Kidney tubule cell (primary cell): ENCODE measurements at regions not wholly inside any gene's neighbourhood (a gene's known extent, or its start where the extent isn't known, plus 50 kb on each side); places are given as distances from the start of the nearest gene placed in this dataset.
"Not testable (repeated sequence)": the region's sequence is repeated elsewhere in the genome, so short reads cannot be mapped to it uniquely, and the experiment has no call there.

ENCODE experiments used
- DNase-seq: peaks from one replicate; pipeline ENCODE4 v3.0.0-alpha.2; 2018; ENCODE audit warnings: low spot score

GRCh38 chr5:8720506-8720905 lies 825.4 kb downstream of the SEMA5A start:
- DNase-seq, result no peak

DNA sequence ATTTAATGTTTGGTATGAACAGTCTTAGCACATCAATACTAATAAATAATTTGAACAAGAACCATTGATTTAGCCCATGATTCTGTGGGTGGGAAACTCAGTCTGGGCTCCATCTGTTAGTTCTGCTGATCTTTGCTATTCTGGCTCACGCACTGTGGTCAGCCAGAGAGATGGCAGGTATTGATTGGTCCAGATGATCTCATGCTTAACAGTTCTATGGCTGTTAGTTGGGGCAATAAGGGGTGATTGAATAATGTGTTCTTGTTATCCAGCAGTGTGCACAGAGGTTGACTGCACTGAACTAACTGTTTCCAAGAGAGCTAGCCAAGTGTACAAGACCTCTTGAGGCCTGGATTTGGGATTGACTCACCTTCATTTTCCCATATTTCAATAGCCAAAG lies 824.3 kb downstream of the SEMA5A start:
- DNase-seq, result no peak

DNA sequence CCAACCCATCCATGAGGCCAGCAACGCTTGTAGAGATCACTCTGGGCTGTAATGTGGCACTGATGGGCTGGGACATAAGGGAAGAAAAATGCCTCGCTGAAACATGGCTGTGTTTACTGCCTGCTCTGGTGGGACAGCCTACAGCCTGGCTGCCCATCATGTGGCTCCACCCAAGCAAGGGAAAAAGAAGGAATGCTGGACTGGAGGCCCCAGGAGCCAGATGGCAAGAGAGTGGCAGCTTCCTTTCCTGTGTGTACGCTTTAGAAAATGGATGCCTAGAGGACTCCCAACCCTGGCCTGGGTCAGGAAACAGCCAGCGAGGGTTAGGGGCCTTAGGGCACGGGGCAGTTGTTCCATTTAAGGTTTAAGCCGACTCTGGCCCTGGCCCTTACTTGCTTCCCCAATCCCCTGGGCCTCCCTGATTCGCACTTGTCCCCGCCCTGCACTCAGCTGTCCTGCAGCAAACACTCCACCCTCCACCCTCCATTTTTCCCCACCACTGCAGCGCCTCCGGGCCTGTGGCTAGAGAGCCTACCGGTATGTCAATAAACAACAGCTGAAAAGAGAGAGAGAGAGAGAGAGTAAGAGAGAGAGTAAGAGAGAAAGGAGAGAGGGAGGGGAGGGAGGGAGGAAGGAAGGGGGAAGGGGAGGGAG lies 819.4 kb downstream of the SEMA5A start:
- no peak for DNase-seq

DNA sequence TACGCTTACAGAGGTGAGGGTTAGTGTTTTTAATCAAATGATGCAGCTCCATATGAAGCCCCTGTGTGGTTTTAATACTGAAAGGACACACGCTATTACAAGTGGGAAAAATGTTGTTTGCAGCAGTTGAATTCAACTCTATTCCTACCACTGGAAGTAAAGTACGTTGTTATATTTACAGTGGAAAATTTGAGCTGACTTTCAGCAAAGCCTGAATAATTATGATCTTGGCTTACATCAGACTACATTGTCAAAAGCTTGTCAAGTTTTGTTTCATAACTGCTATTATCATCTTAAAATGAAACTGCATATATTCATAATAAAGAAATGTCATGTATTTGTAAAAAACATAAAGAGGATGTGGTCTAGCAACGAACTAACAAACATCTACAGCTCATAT lies 818.5 kb downstream of the SEMA5A start:
- no peak for DNase-seq

GRCh38 chr5:8729437-8729836 lies 816.4 kb downstream of the SEMA5A start:
- DNase-seq, result no peak

DNA sequence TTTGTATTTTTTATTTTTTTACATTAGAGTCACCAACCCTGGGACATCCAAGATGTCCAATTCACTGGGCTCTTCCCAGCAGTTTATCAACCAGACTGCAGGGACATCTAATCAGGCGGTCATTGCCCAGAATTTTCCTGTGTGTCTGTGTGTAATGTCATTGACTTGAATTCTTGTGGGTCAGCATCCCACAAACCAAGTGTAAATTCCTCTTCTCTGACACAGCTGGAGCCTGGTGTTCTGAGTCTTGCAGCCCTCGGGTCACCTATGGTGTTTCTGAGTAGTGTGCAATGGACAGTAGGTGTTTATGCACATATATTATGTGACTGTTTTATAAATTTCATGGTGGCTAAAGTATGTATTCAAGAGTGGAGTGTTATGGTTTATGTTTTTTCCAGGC lies 815.7 kb downstream of the SEMA5A start:
- peak; percentile 10 for DNase-seq

GRCh38 chr5:8731110-8731509 lies 814.8 kb downstream of the SEMA5A start:
- DNase-seq, result not testable (repeated sequence)

DNA sequence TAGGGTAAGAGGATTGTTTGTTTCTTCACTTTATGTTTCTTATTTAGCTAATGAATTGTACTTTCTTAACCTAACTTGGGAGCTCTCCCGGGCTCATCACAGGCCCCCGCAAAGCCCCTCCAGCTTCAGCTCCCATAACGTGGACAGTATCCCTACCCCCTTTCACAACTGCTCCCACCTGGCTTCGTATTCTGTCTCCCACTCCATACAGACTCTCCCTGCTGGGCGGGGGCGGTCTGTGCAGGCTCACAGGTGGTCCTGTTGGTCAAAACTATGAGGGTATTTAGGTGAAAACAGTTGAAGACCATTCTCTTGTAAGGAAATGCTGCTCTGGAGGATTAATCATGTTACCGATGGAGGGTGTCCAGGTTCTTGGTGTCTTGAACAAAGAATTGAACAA lies 805.3 kb downstream of the SEMA5A start:
- DNase-seq, result no peak

DNA sequence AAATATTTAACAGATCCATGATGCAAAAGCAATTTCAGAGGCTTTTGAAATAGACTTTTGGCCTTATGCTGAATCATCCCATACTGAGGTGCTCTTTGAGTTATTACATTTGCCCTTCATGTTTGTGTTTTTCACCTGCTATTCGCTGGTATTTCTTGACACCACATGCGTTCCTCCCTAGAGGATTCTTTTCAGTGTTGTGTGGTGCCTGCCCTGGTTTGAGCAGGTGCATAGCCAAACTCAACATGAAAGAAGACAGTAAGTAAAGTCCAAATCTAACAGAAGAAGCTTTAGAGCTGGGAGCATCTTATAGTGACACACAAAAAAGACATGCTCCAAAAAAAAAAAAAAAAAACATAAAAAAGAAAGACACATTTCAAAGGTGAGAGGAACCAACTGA lies 796.3 kb downstream of the SEMA5A start:
- DNase-seq, result no peak

DNA sequence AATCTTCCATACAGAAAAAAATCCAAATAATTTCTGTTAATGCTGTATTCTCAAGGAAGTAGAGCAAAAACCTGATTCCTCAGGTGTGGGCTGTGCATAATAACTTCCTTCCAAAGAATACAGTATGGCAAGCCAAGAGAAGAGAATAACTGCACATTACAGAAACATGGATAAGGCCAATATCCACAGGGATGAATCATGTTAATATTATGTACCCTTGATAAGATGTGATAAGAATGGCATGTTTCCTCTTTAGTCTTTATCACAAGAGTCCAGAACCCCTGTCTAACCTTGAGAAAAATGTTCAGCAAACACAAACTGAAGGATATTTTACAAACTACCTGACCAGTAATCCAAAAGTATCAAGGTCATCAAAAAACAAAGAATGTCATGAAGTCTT lies 795.8 kb downstream of the SEMA5A start:
- DNase-seq, result no peak

GRCh38 chr5:8751971-8752370 lies 793.9 kb downstream of the SEMA5A start:
- no peak for DNase-seq

- DNase-seq, result peak; percentile 3
These were observed 793.3 kb downstream of the SEMA5A start for GRCh38 chr5:8752595-8752994.

DNA sequence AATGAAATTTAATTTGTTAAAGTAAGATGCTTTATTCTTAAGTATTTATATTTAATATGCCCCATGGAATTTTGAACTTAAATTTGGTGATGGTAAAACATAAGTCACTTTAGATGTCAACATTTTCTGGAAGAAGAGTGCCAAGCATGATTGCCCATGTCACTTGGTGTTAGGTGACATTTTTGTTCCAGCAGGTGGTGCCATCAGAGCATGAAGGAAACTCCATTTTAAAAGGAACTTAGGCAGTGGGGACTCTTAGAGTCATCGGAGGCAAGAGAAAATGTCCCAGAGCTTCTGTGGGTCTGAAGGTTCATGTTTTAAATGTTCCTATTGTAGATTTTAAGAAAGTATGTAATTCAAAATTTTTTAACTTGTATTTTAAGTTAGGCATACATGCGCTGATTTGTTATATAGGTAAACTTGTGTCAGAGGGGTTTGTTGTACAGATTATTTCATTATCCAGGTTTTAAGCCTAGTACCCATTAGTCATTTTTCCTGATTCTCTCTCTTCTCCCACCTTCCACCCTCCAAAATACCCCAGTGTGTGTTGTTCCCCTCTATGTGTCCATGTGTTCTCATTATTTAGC lies 789.3 kb downstream of the SEMA5A start:
- DNase-seq, result peak; percentile 63

- DNase-seq, result no peak
These were observed 780.0 kb downstream of the SEMA5A start for GRCh38 chr5:8765886-8766285.

DNA sequence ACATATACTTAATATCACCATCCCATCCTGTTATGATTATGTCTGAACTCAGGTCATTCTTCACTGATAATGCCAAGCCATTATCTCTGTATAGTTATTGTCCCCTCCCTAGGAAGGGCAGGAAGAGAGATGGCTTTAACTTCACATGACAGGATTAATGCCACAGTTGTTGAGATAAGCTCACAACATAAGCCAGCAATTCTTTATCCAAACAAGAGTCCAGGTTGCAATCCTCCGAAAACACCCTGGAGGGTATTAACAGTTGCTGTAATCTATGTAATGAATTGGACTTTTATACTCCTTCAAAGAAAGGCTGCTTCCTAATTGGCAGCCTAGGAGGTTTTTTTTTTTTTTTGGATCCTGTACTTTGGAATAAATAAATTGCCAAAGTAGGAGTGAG lies 779.4 kb downstream of the SEMA5A start:
- DNase-seq, result no peak

DNA sequence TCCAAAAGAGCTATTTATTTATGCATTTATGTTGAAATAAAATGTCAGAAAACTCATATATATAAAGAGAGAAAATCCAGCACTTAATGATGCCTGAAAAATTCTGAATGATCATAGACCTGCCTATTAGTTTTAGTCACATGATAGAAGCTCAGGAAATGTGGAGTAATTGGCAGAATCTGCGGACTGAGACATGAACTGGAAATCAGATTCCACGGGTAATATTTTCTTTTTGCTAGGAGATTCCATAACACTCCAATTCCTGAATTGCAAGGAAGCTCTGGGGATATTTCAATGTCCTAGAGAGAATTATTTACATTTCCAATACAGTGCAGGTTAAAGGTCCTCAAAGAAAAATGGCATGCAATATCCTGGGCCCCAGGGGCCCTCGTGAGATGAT lies 778.8 kb downstream of the SEMA5A start:
- DNase-seq, result no peak

- no peak for DNase-seq
These were observed 778.1 kb downstream of the SEMA5A start for GRCh38 chr5:8767746-8768145.

GRCh38 chr5:8769631-8770030 lies 776.2 kb downstream of the SEMA5A start:
- DNase-seq, result no peak

- DNase-seq, result no peak
These were observed 775.4 kb downstream of the SEMA5A start for GRCh38 chr5:8770431-8770830.

DNA sequence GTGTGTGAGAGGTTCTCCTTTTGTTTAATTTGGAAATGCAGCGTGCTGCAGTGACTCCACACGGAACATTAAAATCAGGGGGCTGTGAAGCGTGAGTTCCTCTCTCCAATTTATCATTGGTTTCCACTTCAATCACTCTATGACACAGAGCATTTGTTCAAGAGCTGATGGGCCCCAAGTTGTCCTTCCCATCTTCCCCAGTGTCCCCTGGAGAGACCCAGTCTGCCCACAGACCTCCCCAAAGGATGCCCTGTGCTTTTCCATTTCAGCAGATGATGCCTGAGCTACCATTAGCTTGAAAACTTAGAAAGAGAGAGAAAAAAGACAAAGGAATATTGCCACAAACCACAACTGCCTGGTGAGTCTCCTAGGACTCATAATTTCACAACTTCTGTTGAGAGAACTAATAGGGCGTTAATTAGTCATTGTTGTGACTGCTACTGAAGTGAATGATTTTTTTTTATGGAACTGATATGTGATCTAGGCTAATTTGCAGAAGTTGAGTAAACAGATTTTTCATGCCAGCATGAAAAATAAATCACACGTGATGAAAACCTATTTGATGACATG lies 772.7 kb downstream of the SEMA5A start:
- peak; percentile 58 for DNase-seq

GRCh38 chr5:8784692-8785091 lies 761.2 kb downstream of the SEMA5A start:
- no peak for DNase-seq

DNA sequence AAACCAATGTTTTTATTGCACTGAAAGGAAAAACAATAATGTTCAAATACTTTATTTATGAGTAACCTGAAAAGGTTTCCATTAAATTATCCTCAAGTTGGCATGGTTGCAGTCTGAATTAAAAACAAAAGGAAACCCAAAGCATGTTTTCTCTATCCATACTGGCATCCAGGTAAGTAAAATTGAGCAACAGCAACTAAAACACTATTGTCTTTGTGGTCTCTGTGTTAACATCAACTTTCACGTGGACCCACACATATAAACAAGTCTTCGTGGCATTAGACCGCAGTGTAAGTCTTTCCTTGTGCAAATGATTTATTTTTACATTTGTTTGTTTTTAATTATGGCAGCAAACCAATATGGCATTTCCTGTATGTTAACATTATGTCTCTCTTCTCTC lies 757.6 kb downstream of the SEMA5A start:
- no peak for DNase-seq

DNA sequence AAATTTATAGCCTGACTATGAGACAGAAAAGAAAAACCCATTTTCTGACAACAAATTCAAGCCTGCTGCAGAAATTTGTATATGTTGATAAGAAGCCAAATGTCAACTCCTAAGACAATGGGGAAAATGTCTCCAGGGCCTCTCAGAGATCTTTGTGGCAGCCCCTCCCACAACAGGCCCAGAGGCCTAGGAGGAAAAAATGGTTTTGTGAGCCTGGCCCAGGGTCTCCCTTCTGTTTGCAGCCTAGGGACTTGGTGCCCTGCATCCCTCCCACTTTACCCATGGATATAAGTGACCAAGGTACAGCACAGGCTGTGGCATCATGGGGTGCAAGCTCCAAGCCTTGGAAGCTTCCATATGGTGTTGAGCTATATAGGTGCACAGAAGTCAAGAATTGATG lies 740.2 kb downstream of the SEMA5A start:
- no peak for DNase-seq

GRCh38 chr5:8807636-8808035 lies 738.2 kb downstream of the SEMA5A start:
- DNase-seq, result peak; percentile 19
